B cell (primary cell): ENCODE measurements at regions not wholly inside any gene's neighbourhood (a gene's known extent, or its start where the extent isn't known, plus 50 kb on each side); places are given as distances from the start of the nearest gene placed in this dataset.

Source experiments
- CTCF ChIP-seq: fragments of 200-600 bp; IDR thresholded peaks from one replicate; pipeline ENCODE4 v1.8.0; 2022; ENCODE audit warnings: antibody characterized with exemption, mild to moderate bottlenecking
- EZH2 ChIP-seq: IDR thresholded peaks from 2 replicates; pipeline ENCODE4 v1.6.1; 2012; ENCODE audit warnings: borderline replicate concordance, low read depth, mild to moderate bottlenecking, moderate library complexity, low read length; ENCODE audit not compliant: insufficient read depth, poor library complexity, severe bottlenecking

DNA sequence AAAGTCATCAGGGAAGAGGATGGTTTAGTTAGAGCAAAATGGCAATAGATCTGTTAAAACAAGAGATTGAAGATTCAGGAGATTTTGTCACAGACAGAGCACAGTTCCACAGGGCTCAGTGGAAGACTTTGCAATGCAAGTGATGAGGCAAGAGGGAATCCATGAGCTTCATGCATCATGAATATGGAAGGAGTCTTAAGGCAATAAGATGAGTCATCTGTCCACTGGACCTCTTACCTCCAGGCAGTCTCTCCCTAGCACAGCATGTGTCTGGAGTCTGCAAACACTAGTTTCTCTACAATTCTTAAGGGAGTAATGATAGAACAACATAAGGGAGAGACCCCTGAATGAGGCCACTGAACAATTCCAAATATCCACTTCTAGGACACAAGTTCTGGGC is 245.7 kb downstream of the NXPE2 start:
- TF ChIP-seq CTCF (no peak), EZH2 (no peak)
